Heart left ventricle (tissue), 13 donors: ENCODE measurements at regions not wholly inside any gene's neighbourhood (a gene's known extent, or its start where the extent isn't known, plus 50 kb on each side); places are given as distances from the start of the nearest gene placed in this dataset.

Experiments
- POLR2A ChIP-seq, 2 donors: fragments of 450-650 bp; IDR thresholded peaks; one replicate each; pipeline ENCODE4 v1.6.1; 2017; ENCODE audit warnings: antibody characterized with exemption in 2 of 2, mild to moderate bottlenecking in 2 of 2, moderate library complexity in 2 of 2
- TF ChIP-seq, protein P1 (sequence below), 12 donors: fragments of 200-600 bp; sonication (generic) in 4 of 12; IDR thresholded peaks; one replicate each; pipeline versions ENCODE4 v1.5.0 to v1.8.0; 2018 to 2022; ENCODE audit warnings: antibody characterized with exemption in 12 of 12, mild to moderate bottlenecking in 5 of 12
- donor health status: ischemic (EF 13 %, LVEDD 7.1; RV severe dilation, severe dysfunction).
- donor health status: DM: no; HTN: yes; CAD: no.
- donor health status: DM: no; HTN: no; CAD: no.
- donor health status: ischemic (EF 25% LVEDD 6.9; RV normal size, moderate dysfunction).
- donor health status: ischemic (EF 25% LVEDD 5.7; RV mildly dilated, moderate dysfunction).
- donor health status: ischemic (EF 35%, LVEDD 5.7; RV mildly dilated, moderate dysfunction).
- donor health status: nonischemic (EF 11% LVEDD 7.7; RV severe dilation, severe dysfunction).
- donor health status: DM: yes; HTN: yes; CAD: no.
- donor health status: PGD.
- donor health status: ischemic (EF 29% LVEDD 5.4; RV normal size, mild dysfunction).
- donor health status: nonischemic (EF 23%, LVEDD 6.1; RV moderate dilation, normal function).

DNA sequence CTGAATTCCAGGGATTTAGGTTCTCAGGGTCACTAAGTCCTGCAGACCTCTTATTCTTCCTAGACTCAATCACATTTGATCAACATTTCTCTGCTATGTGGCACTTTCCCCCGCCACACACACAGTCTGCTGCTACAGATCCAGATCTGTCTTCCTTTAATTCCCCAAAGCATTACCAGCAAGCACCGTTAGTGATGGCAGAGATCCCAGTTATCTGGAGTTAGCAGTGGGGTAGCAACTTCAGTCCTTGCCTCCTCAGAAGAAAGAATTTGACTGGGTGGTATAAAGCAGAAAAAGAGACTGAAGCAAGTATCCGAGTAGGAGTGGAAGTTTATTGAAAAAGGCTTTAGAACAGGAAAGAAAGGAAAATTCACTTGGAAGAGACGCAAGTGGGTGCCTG is 100.4 kb upstream of the ETV3 start:
- TF ChIP-seq, protein P1, sequence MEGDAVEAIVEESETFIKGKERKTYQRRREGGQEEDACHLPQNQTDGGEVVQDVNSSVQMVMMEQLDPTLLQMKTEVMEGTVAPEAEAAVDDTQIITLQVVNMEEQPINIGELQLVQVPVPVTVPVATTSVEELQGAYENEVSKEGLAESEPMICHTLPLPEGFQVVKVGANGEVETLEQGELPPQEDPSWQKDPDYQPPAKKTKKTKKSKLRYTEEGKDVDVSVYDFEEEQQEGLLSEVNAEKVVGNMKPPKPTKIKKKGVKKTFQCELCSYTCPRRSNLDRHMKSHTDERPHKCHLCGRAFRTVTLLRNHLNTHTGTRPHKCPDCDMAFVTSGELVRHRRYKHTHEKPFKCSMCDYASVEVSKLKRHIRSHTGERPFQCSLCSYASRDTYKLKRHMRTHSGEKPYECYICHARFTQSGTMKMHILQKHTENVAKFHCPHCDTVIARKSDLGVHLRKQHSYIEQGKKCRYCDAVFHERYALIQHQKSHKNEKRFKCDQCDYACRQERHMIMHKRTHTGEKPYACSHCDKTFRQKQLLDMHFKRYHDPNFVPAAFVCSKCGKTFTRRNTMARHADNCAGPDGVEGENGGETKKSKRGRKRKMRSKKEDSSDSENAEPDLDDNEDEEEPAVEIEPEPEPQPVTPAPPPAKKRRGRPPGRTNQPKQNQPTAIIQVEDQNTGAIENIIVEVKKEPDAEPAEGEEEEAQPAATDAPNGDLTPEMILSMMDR (IDR thresholded peaks at IDR 0.05): no peak
- no peak for TF ChIP-seq POLR2A (IDR thresholded peaks at IDR 0.05)
